K562 (cell line): ENCODE measurements at regions not wholly inside any gene's neighbourhood (a gene's known extent, or its start where the extent isn't known, plus 50 kb on each side); places are given as distances from the start of the nearest gene placed in this dataset.

Experiments
- ATAC-seq: fragments of 200-7000 bp; cut with Tn5 transposase; 3 replicates; pipeline ENCODE4 v1.9.1; 2020; ENCODE audit warnings: moderate library complexity
- BruUV-seq: library from RNA; stranded (reverse); fragments of 400-500 nt; replicated peaks from 2 replicates; lab custom pipeline; 2021; lab: Mats Ljungman, UMichigan
- CTCF ChIA-PET: fragments of 300-600 bp; formaldehyde crosslinking; extraction: SDS; loops from one replicate; lab custom pipeline; 2021; ENCODE audit warnings: low intra/inter-chr PET ratio; lab: Yijun Ruan, JAX
- POLR2A ChIA-PET: fragments of 300-600, 350-650 bp; sonication (Branson Sonifier 250); formaldehyde crosslinking; extraction: SDS; loops from one replicate; lab custom pipeline; 2021; ENCODE audit warnings: antibody characterized with exemption, inconsistent platforms; lab: Yijun Ruan, JAX
- DNase-seq, 4 experiments: peaks; one replicate each; pipeline versions ENCODE4 v3.0.0 to v3.0.0-alpha.2; 2011 to 2018; ENCODE audit warnings: low spot score in 3 of 4, mixed read lengths in 3 of 4; ENCODE audit errors: extremely low read depth in 1 of 4
- FAIRE-seq: peaks from 2 replicates; lab custom pipeline; 2011; peaks lifted over from hg19 to GRCh38; lab: Jason Lieb, UNC
- H2AFZ ChIP-seq: 2 replicates; pipeline ENCODE4 v1.6.0; 2011; ENCODE audit warnings: low read depth, low read length, control low read depth, inconsistent platforms
- H3K27ac ChIP-seq: fragments of 200-600 bp; 3 replicates; pipeline ENCODE4 v1.8.0; 2011; ENCODE audit warnings: low read depth, mild to moderate bottlenecking, control low read depth, inconsistent platforms, low read length, moderate library complexity, mixed read lengths; ENCODE audit errors: extremely low read depth
- H3K27me3 ChIP-seq, 2 experiments: fragments of 300-600 bp in 1 of 2; 2 replicates in 1 of 2; 3 replicates in 1 of 2; pipeline versions ENCODE4 v1.6.0 to v1.8.0; 2011; ENCODE audit warnings: inconsistent platforms in 2 of 2, low read length in 2 of 2, mild to moderate bottlenecking in 1 of 2, mixed read lengths in 1 of 2, moderate library complexity in 1 of 2; ENCODE audit not compliant: control insufficient read depth in 2 of 2, insufficient read depth in 2 of 2
- H3K36me3 ChIP-seq: fragments of 300-600 bp; 3 replicates; pipeline ENCODE4 v1.8.0; 2011; ENCODE audit warnings: mild to moderate bottlenecking, low read length, inconsistent platforms; ENCODE audit not compliant: control insufficient read depth, insufficient read depth
- H3K4me1 ChIP-seq, 2 experiments: fragments of 200-600 bp in 1 of 2; replicated peaks in 1 of 2; 2 replicates in 1 of 2; 3 replicates in 1 of 2; pipeline versions ENCODE4 v1.5.1 to v1.8.0; 2011; ENCODE audit warnings: inconsistent platforms in 2 of 2, low read length in 2 of 2, mild to moderate bottlenecking in 1 of 2, mixed read lengths in 1 of 2, moderate library complexity in 1 of 2; ENCODE audit not compliant: control insufficient read depth in 2 of 2, insufficient read depth in 2 of 2
- H3K4me2 ChIP-seq: 2 replicates; pipeline ENCODE4 v1.6.1; 2011; ENCODE audit warnings: low read length, control low read depth, inconsistent platforms, mixed read lengths; ENCODE audit not compliant: insufficient read depth
- H3K4me3 ChIP-seq: fragments of 200-600 bp; sonication (generic), shearing (Covaris generic); 2 replicates; pipeline ENCODE4 v1.5.1; 2016; ENCODE audit warnings: control low read depth, inconsistent platforms
- H3K79me2 ChIP-seq: fragments of 200-600 bp; 3 replicates; pipeline ENCODE4 v1.8.0; 2011; ENCODE audit warnings: low read length, inconsistent platforms; ENCODE audit not compliant: control insufficient read depth, insufficient read depth
- H3K9ac ChIP-seq, 2 experiments: 2 replicates each; pipeline versions ENCODE4 v1.6.0 to v1.6.1; 2011; ENCODE audit warnings: low read depth in 2 of 2, low read length in 2 of 2, control low read depth in 1 of 2, inconsistent platforms in 1 of 2, mild to moderate bottlenecking in 1 of 2, mixed read lengths in 1 of 2; ENCODE audit not compliant: insufficient read depth in 1 of 2
- H3K9me1 ChIP-seq: one replicate; pipeline ENCODE4 v1.6.0; 2011; ENCODE audit warnings: inconsistent platforms, mild to moderate bottlenecking, low read length, moderate library complexity; ENCODE audit not compliant: control insufficient read depth, insufficient read depth
- H3K9me3 ChIP-seq: replicated peaks from 2 replicates; pipeline ENCODE4 v1.5.1; 2011; ENCODE audit warnings: low read depth, low read length, inconsistent platforms; ENCODE audit not compliant: control insufficient read depth, insufficient read depth
- H4K20me1 ChIP-seq: replicated peaks from 2 replicates; pipeline ENCODE4 v1.6.1; 2011; ENCODE audit warnings: low read length, inconsistent platforms, mixed read lengths; ENCODE audit not compliant: control insufficient read depth, insufficient read depth
- ZBTB7A ChIP-seq: IDR thresholded peaks from 2 replicates; pipeline ENCODE4 v1.6.1; 2011; ENCODE audit warnings: low read depth, mild to moderate bottlenecking, low read length, moderate library complexity, borderline replicate concordance; ENCODE audit not compliant: control insufficient read depth
- WGBS: fragments of 100-300 bp; shearing (Covaris generic); methylation state at CpG from one replicate; pipeline ENCODE4 v1.1.6; 2016; ENCODE audit warnings: low coverage, mixed read lengths; ENCODE audit not compliant: insufficient coverage; ENCODE audit errors: missing lambda C conversion rate; 5-methylcytosine and 5-hydroxymethylcytosine counted together
- in situ Hi-C: fragments of 300-500 bp; cut with MboI; formaldehyde crosslinking; loops from 4 replicates; pipeline ENCODE4 v1.15.0; 2018; ENCODE audit warnings: inconsistent platforms, mixed read lengths
- intact Hi-C: fragments of 100-400 bp; cut with micrococcal nuclease; formaldehyde crosslinking; loops from 2 replicates; pipeline ENCODE4 v1.14.2; 2022
- TF ChIP-seq, protein P1 (sequence below): fragments of 200-600 bp; sonication (generic); IDR thresholded peaks from one replicate; pipeline ENCODE4 v1.6.1; 2012; ENCODE audit warnings: mild to moderate bottlenecking, low read depth, low read length, inconsistent platforms
- TF ChIP-seq, protein P2 (sequence below): fragments of 150-350 bp; IDR thresholded peaks from 2 replicates; pipeline ENCODE4 v1.6.1; 2014; ENCODE audit warnings: low read depth, mild to moderate bottlenecking, low read length, borderline replicate concordance
- TF ChIP-seq, protein P3 (sequence below): fragments of 150-350 bp; conservative IDR thresholded peaks from 2 replicates; pipeline ENCODE4 v1.6.1; 2014; ENCODE audit warnings: low read length

DNA sequence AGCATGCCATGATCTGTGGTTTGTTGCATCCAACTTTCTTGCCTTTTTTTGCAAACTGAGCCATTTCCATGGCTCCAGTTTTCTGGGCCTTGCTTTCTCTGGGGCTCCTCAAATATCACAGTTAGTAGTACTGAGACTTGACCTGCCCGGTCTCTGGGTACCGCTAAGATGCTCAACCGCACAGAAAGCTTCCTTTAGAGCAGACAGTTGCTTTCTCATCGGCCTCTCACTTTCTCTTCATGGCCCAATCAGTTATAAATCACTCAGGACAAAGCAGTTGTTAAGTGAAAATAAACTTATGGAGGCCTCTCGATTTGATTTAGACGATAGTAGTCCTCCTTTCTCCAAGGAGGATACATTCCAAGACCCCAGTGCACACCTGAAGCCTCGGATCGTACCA lies 141.2 kb upstream of the ASB18 start:
- no peak for FAIRE-seq
- no peaks in the 10 kb centered on the region for H3K9me1 ChIP-seq
- CTCF ChIA-PET: no interaction called here
- H3K79me2 ChIP-seq: no peaks in the 10 kb centered on the region
- no peak for ATAC-seq
- WGBS: 0% methylated on average over 8 of the region's 8 CpGs
- H3K4me3 ChIP-seq: no peak overlapping the region
- no peaks in the 10 kb centered on the region for H3K9me3 ChIP-seq
- POLR2A ChIA-PET: no interaction called here
- BruUV-seq: no TSS peak
- H3K27me3 ChIP-seq: peaks cover 2 to 21% of the 10 kb centered on the region in 2 experiments; a peak in 3 of 5 replicates
- no peak overlapping the region for H3K27ac ChIP-seq
- no peaks in the 10 kb centered on the region for H4K20me1 ChIP-seq
- no peak for DNase-seq
- intact Hi-C loops (no loop called here), in situ Hi-C loops (no loop called here)
- H2AFZ ChIP-seq: no peak overlapping the region
- no peaks in the 10 kb centered on the region for H3K36me3 ChIP-seq
- no peak overlapping the region for H3K9ac ChIP-seq
- H3K4me1 ChIP-seq: no peaks in the 10 kb centered on the region
- H3K4me2 ChIP-seq: no peak overlapping the region
- no peak for TF ChIP-seq ZBTB7A
- TF ChIP-seq, protein P1, sequence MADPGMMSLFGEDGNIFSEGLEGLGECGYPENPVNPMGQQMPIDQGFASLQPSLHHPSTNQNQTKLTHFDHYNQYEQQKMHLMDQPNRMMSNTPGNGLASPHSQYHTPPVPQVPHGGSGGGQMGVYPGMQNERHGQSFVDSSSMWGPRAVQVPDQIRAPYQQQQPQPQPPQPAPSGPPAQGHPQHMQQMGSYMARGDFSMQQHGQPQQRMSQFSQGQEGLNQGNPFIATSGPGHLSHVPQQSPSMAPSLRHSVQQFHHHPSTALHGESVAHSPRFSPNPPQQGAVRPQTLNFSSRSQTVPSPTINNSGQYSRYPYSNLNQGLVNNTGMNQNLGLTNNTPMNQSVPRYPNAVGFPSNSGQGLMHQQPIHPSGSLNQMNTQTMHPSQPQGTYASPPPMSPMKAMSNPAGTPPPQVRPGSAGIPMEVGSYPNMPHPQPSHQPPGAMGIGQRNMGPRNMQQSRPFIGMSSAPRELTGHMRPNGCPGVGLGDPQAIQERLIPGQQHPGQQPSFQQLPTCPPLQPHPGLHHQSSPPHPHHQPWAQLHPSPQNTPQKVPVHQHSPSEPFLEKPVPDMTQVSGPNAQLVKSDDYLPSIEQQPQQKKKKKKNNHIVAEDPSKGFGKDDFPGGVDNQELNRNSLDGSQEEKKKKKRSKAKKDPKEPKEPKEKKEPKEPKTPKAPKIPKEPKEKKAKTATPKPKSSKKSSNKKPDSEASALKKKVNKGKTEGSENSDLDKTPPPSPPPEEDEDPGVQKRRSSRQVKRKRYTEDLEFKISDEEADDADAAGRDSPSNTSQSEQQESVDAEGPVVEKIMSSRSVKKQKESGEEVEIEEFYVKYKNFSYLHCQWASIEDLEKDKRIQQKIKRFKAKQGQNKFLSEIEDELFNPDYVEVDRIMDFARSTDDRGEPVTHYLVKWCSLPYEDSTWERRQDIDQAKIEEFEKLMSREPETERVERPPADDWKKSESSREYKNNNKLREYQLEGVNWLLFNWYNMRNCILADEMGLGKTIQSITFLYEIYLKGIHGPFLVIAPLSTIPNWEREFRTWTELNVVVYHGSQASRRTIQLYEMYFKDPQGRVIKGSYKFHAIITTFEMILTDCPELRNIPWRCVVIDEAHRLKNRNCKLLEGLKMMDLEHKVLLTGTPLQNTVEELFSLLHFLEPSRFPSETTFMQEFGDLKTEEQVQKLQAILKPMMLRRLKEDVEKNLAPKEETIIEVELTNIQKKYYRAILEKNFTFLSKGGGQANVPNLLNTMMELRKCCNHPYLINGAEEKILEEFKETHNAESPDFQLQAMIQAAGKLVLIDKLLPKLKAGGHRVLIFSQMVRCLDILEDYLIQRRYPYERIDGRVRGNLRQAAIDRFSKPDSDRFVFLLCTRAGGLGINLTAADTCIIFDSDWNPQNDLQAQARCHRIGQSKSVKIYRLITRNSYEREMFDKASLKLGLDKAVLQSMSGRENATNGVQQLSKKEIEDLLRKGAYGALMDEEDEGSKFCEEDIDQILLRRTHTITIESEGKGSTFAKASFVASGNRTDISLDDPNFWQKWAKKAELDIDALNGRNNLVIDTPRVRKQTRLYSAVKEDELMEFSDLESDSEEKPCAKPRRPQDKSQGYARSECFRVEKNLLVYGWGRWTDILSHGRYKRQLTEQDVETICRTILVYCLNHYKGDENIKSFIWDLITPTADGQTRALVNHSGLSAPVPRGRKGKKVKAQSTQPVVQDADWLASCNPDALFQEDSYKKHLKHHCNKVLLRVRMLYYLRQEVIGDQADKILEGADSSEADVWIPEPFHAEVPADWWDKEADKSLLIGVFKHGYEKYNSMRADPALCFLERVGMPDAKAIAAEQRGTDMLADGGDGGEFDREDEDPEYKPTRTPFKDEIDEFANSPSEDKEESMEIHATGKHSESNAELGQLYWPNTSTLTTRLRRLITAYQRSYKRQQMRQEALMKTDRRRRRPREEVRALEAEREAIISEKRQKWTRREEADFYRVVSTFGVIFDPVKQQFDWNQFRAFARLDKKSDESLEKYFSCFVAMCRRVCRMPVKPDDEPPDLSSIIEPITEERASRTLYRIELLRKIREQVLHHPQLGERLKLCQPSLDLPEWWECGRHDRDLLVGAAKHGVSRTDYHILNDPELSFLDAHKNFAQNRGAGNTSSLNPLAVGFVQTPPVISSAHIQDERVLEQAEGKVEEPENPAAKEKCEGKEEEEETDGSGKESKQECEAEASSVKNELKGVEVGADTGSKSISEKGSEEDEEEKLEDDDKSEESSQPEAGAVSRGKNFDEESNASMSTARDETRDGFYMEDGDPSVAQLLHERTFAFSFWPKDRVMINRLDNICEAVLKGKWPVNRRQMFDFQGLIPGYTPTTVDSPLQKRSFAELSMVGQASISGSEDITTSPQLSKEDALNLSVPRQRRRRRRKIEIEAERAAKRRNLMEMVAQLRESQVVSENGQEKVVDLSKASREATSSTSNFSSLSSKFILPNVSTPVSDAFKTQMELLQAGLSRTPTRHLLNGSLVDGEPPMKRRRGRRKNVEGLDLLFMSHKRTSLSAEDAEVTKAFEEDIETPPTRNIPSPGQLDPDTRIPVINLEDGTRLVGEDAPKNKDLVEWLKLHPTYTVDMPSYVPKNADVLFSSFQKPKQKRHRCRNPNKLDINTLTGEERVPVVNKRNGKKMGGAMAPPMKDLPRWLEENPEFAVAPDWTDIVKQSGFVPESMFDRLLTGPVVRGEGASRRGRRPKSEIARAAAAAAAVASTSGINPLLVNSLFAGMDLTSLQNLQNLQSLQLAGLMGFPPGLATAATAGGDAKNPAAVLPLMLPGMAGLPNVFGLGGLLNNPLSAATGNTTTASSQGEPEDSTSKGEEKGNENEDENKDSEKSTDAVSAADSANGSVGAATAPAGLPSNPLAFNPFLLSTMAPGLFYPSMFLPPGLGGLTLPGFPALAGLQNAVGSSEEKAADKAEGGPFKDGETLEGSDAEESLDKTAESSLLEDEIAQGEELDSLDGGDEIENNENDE: no peak
- TF ChIP-seq, protein P2, sequence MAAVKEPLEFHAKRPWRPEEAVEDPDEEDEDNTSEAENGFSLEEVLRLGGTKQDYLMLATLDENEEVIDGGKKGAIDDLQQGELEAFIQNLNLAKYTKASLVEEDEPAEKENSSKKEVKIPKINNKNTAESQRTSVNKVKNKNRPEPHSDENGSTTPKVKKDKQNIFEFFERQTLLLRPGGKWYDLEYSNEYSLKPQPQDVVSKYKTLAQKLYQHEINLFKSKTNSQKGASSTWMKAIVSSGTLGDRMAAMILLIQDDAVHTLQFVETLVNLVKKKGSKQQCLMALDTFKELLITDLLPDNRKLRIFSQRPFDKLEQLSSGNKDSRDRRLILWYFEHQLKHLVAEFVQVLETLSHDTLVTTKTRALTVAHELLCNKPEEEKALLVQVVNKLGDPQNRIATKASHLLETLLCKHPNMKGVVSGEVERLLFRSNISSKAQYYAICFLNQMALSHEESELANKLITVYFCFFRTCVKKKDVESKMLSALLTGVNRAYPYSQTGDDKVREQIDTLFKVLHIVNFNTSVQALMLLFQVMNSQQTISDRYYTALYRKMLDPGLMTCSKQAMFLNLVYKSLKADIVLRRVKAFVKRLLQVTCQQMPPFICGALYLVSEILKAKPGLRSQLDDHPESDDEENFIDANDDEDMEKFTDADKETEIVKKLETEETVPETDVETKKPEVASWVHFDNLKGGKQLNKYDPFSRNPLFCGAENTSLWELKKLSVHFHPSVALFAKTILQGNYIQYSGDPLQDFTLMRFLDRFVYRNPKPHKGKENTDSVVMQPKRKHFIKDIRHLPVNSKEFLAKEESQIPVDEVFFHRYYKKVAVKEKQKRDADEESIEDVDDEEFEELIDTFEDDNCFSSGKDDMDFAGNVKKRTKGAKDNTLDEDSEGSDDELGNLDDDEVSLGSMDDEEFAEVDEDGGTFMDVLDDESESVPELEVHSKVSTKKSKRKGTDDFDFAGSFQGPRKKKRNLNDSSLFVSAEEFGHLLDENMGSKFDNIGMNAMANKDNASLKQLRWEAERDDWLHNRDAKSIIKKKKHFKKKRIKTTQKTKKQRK: no peak
- TF ChIP-seq, protein P3, sequence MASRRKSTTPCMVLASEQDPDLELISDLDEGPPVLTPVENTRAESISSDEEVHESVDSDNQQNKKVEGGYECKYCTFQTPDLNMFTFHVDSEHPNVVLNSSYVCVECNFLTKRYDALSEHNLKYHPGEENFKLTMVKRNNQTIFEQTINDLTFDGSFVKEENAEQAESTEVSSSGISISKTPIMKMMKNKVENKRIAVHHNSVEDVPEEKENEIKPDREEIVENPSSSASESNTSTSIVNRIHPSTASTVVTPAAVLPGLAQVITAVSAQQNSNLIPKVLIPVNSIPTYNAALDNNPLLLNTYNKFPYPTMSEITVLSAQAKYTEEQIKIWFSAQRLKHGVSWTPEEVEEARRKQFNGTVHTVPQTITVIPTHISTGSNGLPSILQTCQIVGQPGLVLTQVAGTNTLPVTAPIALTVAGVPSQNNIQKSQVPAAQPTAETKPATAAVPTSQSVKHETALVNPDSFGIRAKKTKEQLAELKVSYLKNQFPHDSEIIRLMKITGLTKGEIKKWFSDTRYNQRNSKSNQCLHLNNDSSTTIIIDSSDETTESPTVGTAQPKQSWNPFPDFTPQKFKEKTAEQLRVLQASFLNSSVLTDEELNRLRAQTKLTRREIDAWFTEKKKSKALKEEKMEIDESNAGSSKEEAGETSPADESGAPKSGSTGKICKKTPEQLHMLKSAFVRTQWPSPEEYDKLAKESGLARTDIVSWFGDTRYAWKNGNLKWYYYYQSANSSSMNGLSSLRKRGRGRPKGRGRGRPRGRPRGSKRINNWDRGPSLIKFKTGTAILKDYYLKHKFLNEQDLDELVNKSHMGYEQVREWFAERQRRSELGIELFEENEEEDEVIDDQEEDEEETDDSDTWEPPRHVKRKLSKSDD: no peak
